GM21515 (cell line): ENCODE measurements at regions not wholly inside any gene's neighbourhood (a gene's known extent, or its start where the extent isn't known, plus 50 kb on each side); places are given as distances from the start of the nearest gene placed in this dataset.
"Not testable (repeated sequence)": the region's sequence is repeated elsewhere in the genome, so short reads cannot be mapped to it uniquely, and the experiment has no call there.

Experiments used
- ATAC-seq: cut with Tn5 transposase; IDR thresholded peaks from one replicate; pipeline ENCODE4 v1.9.1; 2021; ENCODE audit not compliant: unreplicated experiment

DNA sequence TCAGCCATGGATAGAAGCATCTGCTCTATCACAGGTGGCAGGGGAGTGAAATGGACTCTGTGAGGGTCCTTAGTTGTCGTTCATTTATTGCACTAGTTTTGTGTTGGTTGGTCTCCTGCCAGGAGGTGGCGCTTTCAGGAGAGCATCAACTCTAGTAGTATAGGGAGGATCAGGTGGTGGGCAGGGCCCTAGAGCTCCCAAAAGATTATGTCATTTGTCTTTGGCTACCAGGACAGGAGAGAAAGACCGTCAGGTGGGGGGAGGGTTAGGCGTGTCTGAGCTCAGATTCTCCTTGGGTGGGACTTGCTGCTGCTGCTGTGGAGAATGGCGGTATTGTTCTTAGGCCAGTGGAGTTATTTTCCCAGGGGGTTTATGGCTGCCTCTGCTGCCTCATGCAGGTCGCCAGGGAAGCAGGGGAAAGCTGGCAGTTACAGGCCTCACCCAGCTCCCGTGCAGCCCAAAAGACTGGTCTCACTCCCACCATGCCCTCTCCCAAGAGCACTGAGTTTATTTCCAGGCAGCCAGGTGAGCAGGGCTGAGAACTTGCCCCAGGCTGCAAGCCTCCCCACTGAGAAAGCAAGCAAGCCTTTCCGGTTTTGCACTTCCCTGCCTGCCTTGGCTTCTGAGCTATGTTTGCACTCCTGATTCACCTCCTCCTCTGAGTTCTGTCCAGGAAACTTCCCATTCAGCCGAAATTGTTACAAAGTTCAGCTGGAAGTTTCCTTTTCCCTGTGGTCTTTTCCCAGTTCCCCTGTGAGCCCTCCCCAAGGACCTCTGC, 317.3 kb downstream of the TAF11L14 start:
- ATAC-seq, result no peak

DNA sequence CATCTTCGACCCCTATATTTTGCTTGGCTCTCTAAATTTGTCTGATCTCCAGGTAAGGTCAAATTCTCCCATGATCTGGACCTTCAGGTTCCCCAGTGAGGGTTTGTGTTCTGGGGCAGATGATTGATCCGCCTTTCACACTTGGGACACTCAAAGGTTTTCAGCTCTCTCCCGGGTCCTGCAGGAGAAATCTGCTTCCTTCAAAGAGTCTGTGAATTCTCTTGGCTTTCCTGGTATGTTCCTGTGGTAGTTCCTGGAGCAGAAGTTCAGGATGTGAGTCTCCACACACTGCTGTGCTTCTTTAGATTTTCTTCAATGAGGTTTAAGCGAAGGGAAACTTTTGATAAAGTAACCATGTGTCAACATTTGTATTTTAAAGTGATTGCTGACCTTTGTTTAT, 318.0 kb downstream of the TAF11L14 start:
- ATAC-seq, result no peak

DNA sequence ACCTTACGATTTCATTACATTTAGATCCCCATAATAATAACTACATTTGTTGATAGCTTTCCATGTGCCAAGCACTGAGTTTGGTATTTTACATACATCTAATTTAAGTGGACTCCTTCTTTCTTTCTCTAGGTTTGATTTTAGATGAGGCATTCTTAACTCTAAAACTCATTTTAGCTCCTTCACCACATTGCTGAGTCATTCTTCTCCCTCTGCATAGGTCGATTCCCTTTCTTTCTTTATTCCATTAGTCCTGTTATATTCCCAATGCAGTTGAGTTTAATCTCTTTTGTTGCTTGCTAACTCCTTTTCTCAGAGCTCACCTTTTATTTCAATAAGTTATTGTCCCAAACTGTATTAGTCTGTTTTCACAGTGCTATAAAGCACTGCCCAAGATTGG, 329.8 kb downstream of the TAF11L14 start:
- no peak for ATAC-seq

DNA sequence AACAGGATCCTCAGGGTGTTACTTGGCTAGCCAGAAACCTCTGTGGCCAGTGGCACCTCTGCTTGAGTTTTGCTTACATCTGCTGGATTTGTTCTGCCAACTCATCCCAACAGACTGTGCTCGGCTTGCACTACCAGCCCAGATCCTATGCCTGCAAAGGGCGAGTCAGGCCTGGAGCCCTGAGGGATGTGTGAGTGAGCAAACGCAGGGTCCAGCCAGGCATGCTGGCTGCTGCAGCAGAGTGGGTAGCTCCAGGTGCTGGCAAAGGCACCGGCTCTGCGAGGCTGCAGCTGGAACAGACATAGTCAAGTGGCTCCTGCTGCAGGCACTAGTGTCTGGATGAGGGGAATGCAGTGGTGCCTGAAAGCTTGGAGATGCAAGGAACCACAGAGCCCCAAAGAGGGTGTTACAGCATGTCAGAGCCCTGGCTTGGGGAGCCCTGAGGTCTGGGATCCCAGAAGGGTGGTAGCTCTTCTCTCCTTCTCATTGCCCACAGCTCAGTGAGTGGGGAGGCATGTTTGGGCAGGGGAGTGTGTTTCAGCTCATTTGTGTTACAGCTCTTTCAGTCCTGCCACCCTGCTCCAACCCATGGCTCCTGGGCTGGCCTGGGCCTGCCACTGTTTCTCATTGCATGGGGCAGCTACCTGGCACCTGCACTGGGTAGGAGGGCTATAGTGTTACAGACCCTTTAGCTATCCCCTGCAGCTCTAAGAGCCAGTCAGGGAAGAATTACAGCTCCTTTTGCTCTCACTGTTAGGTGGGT, 332.6 kb downstream of the TAF11L14 start:
- ATAC-seq, result no peak

DNA sequence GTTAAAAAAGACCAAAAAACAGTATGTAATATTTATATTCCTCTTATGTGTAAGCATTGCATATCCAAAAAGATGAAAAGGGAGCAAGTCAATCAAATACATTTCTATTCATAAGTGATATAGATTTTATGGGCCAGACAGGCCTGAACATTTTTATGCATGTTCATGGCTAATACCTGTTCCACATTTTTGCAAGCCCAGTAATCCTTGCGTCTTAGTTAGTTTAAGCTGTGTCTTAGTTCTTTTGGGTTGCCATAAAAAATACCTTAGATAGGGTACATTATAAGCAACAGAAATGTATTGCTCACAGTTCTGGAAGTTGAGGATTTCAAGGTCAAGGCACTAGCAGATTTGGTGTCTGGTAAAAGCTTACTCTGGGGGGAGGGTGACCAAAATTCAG, 342.1 kb downstream of the TAF11L14 start:
- ATAC-seq, result no peak

DNA sequence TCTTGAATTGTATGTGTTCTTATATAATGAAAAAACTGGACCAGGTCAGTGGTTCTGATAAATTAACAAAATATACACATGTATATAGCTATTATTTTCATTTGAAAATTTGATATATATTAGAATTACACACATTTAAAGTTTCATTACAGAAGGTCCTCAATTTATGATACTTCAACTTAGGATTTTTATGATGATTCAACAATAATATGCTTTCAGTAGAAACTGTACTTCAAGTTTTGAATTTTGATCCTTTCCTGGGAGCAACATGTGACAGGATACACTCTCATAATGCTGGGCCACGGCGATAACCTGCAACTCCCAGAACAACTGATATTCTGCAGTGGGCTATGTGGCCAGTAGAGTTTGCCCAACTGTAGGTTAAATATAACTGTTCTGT, 344.7 kb downstream of the TAF11L14 start:
- ATAC-seq, result no peak

DNA sequence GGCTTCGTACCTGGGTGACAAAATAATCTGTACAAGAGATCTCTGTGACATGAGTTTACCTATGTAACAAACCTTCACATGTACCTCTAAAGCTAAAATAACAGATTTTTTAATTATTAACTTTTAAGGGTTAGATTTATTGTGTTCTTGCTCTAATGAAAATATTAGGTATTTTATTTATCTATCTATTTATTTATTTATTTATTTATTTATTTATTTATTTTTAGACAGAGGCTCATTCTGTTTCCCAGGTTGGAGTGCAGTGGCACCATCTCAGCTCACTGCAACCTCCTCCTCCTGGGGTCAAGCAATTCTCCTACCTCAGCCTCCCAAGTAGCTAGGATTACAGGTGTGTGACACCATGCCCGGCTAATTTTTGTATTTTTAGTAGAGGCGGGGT, 348.4 kb downstream of the TAF11L14 start:
- ATAC-seq, result not testable (repeated sequence)

DNA sequence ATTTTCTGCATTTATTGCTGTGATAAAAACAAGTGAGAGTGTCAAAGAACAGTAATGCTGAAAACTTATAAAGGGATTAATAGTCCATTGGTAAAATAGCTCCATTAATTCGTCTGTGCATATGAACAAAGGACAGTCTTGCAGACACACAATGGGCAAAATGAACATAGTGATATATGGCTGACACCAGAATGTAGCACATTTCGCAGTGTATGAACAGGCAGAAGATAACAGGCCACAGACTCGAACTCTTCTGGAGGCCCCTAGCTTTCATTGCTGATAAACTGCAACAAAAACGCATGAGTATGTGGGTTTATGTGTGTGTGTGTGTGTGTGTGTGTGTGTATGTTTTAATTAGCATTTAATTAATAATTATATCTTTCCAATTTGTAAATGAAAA, 354.8 kb downstream of the TAF11L14 start:
- no peak for ATAC-seq

DNA sequence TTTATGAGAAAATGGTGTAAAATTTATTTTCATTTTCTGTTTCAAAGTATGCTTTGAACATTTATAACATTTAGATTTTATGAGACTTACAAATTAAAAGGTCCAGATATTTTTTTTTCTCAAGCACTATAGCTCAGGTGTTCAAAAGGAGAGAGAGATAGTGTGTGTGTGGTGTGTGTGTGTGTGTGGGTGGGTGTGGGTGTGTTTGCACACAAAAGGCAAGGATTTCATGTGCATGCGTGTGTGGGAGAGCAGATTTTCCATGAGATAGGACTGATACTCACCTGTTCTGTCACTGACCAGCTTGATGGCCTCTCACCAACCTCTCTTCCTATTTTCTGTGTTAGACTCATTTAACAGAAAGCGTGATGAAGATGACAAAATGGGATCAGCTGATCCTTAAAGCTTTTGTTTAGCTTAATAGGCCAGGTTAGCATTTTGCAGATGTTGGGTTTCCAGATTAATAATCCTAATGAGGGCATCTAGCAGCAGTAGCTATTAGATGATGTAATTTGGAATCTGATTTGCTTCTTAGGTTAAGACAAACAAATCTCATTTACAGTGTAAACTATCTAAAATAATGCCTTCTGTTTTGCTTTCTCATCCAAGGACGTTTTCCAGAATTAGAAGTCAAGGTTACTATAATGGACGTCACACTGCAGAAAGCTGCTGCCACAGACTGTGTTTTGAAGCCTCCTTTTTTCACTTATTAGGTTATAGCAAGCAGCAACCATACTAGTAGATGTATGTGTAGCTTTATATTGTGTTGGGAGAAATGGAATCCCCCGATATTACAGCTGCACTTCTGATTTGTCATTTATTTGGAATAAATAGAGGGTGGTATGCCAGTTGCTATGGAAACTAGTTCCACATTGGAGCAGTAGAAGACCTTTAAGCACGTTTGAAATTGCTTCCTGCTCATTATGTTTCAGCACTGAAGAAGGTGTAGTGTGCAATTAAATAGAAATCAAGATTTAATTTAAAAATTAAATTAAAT, 355.6 kb downstream of the TAF11L14 start:
- no peak for ATAC-seq

DNA sequence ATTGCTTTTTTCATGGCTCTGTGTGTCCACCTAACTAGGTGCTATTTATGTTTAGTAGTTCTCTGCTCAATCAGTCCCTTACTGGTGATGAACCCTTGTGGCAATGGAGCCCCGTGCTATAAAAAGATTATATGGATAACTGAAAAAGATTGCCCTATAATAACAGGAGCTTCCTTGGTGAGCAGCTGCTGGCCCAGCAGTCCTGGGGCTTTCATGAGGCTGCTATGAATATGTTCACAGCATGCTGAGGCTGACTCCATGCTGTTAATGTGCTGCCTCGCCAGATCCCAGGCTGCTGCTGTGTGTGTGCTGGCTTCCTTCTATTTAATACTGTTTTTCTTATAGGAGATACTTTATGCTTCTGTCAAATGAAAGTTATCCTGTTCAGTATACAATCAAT, 357.5 kb downstream of the TAF11L14 start:
- ATAC-seq, result no peak

DNA sequence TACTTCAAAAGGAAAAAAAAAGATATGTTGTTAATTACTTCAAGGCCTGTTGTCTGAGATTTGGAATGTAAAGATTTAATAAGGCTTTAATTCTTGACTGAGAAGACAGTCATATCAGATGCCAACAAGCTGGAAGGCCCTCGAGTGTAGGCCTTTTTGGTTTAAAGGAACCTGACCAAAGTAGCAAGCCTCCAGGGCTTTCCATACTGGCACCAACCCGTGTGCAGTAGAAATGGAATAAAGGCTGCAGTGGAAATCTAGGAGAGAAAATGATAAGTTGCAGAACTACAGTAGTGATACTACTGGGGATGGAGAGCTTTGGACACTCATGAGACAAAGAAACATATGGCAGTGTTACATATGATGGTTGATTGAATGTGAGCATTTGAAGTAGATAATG, 358.0 kb downstream of the TAF11L14 start:
- no peak for ATAC-seq

DNA sequence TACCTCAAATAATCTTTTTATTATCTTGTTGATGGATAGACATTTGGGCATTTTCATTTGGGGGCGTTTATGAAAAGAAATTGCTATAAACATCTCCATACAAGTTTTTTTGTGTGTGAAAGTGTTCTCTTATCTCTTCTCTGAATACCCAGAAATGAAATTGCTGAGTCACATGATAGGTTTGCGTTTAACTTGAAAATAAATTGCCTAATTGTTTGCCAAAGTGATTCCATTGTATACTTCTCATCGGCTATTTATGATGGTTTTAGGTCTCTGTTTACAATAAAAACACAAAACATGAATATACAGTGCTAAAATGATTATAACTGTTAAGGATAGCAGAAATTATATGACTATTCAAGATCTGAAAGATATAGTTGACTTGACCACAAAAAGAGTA, 361.7 kb downstream of the TAF11L14 start:
- ATAC-seq, result no peak

DNA sequence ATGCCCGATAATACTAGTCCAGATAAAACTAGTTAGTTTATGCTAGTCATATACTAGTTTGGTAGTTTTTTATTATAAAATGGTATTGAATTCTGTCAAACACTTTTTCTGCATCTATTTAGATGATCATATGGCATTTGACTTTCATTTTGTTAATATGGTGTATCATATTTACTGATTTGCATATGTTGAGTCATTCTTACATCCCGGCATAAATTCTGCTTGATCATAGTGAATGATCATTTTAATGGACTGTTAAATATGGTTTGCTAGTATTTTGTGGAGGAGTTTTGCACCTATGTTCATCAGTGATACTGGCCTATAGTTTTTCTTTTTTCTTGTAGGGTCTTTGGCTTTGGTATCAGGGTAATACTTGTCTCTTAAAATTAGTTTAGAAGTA, 365.6 kb downstream of the TAF11L14 start:
- ATAC-seq, result no peak

DNA sequence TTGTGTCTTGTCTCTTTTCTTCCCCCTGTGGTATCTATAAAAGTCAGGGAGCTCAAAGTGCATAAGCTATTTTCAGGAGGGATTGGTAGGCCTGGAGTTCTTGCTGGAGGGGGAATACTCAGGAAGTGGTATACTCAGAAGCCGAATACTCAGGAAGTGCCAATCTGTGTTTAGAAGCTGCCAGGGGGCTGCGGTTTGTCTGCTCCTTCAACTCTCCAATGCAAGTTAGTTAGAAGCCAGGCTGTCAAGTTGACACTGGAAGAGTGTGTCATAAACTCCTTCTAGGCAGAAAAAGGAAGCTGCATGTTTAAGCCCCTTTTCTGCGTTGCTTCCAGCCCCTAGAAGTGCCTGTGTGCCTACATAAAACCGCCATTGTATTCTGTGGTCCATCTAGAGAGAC, 366.5 kb downstream of the TAF11L14 start:
- ATAC-seq, result no peak

DNA sequence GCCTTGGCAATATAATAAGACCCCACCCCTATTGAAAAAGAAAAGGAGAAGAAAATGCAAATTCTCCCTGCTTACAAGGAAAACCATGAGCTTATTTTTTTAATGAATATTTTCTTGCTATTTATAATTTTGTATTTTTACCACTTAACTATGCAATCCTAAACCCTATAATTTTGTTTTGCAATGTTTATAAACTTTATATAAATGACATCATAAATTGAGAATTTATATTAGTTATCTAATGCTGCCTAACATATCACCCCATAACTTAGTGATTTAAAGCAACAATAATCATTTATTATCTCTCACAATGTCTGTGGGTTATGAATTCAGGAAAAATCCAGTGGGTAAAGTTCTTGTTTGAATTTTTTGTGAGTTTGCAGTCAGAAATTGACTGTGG, 369.1 kb downstream of the TAF11L14 start:
- no peak for ATAC-seq

DNA sequence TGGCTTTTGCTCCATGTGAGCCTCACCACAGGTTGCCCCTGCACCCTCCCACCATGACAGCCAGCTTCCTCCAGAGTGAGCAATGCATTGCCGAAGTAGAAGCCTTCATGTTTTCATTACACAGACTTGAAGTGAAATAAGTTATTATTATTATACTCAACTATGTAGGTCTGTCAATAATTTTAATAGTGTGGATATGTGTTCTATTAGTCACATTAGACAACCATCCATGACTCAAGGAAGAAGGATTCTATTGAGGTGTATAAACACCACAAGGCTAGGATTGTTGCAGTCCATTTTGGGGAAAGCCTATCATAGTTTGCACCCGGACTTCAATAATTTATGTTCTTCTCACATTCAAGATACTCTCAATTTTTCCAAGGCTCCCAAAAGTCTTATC, 369.5 kb downstream of the TAF11L14 start:
- no peak for ATAC-seq

DNA sequence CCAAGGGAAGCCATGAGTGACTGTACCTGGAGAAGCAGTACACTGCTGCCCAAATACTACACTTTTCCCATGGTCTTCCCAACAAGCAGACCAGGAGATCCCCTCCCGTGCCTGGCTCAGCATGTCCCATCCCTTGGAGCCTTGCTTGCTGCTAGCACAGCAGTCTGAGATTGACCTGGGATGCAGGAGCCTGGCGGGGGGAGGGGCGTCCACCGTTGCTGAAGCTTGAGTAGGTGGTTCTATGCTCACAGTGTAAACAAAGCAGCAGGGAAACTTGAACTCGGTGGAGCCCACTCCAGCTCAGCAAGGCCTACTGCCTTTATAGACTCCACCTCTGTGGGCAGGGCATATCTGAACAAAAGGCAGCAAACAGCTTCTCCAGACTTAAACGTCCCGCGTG, 372.0 kb downstream of the TAF11L14 start:
- not testable (repeated sequence) for ATAC-seq

DNA sequence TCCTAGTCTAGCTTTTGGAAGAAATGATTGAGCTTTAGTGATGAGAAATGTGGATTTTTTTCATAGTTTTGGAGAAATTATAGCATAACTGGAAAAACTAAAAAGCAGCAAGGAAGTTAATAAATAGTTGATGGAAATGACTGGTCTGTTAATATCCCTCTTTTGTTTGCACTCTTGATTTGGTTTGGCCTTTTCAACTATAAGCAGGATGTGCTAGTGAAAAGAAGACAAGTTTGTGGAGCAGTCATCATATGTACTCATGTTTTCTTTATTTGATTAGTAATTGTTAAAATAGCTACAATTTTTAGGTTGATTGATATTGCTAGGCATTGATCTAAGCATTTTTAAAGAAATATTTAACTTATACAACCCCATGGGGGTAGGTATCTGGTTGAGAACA, 374.7 kb downstream of the TAF11L14 start:
- ATAC-seq, result no peak

DNA sequence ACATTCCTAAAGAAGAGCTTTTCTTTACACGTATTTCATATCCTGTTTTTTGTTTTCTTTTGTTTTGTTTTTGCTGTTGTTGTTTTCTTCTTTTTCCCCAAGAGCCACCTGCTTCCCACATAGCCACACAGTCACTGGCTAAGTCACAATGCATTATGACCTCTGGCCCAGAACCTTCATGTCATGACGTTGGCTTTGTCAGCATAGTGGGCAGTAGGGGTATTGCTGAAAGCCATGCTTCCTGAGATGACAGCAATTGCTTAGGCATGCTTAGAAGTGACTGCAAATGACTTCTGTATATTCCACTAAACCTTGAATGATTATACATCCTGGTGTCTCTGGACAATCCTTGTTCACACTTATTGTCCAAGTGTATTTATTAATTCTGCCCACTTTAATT, 375.8 kb downstream of the TAF11L14 start:
- ATAC-seq, result no peak

DNA sequence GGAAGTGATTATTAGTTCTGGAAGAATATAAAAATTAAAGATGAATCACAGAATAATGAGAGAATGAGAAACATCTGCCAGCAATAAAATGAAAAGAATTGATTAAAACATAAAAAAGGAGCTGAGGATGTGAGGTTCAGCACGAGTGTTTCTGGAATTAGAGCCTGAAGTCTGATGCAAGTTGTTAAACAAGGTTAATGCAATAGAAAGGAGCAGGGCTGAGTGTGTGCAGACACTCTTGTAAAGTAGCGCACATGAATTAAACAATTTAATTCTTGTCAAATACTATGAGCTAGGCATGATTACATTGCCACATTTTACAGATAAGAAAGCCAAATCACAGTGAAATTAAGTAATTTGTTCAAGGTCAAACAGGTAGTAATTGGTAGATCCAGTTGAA, 384.2 kb downstream of the TAF11L14 start:
- no peak for ATAC-seq

DNA sequence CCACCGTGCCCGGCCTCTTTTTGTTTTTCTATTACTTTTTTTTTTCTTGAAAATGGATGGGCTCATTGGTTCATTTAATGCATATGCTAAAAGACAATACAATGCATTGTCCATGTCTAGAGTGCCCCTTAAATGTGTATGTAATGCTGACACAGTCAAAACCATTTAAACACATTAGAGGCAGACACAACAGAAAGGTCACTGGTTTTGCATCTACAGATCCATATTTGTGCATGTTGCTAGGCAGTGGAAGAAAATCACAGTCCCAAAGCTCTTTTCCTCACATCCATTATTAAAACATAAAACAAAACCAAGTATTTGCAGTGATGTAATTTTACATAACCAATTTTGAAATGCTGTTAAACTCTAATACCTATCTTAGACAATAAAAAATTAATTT, 389.0 kb downstream of the TAF11L14 start:
- no peak for ATAC-seq
